HEK293 (cell line): ENCODE measurements at regions not wholly inside any gene's neighbourhood (a gene's known extent, or its start where the extent isn't known, plus 50 kb on each side); places are given as distances from the start of the nearest gene placed in this dataset.

ENCODE experiments used
- CTCF ChIA-PET: fragments of 350-600 bp; formaldehyde crosslinking; extraction: SDS; loops from one replicate; lab custom pipeline; 2021; ENCODE audit warnings: antibody characterized with exemption; lab: Yijun Ruan, JAX
- POLR2A ChIA-PET: fragments of 300-600 bp; formaldehyde crosslinking; extraction: SDS; loops from one replicate; lab custom pipeline; 2020; ENCODE audit warnings: antibody characterized with exemption, inconsistent platforms; lab: Yijun Ruan, JAX
- H3K27ac ChIP-seq: fragments of 200-500 bp; sonication (Bioruptor generic); 2 replicates; pipeline ENCODE4 v1.5.1; 2014; ENCODE audit warnings: low read depth, low read length, control low read depth, inconsistent platforms; ENCODE audit errors: extremely low read depth
- H3K36me3 ChIP-seq, 2 experiments: fragments of 200-500 bp in 1 of 2; sonication (Bioruptor generic) in 1 of 2; 1 replicate in 1 of 2; 2 replicates in 1 of 2; pipeline ENCODE4 v1.5.1; 2014 to 2017; ENCODE audit warnings: inconsistent platforms in 2 of 2, low read length in 2 of 2; ENCODE audit not compliant: control insufficient read depth in 2 of 2, insufficient read depth in 1 of 2
- H3K4me1 ChIP-seq: fragments of 200-500 bp; sonication (Bioruptor generic); 2 replicates; pipeline ENCODE4 v1.5.1; 2014; ENCODE audit warnings: mild to moderate bottlenecking, low read length, inconsistent platforms; ENCODE audit not compliant: control insufficient read depth, insufficient read depth
- H3K4me3 ChIP-seq: 2 replicates; pipeline ENCODE4 v1.5.1; 2011; ENCODE audit warnings: low read depth, mild to moderate bottlenecking, control low read depth, low read length, moderate library complexity
- H3K9me3 ChIP-seq: fragments of 200-500 bp; sonication (Bioruptor generic); 2 replicates; pipeline ENCODE4 v1.5.1; 2014; ENCODE audit warnings: low read depth, low read length, inconsistent platforms; ENCODE audit not compliant: control insufficient read depth, insufficient read depth
- BCL6B ChIP-seq: fragments of 450-650 bp; formaldehyde crosslinking; IDR thresholded peaks from 2 replicates; pipeline ENCODE4 v1.5.1; 2017; ENCODE audit warnings: missing biosample characterization, missing genetic modification characterization
- GLI4 ChIP-seq: fragments of 450-650 bp; formaldehyde crosslinking; IDR thresholded peaks from 2 replicates; pipeline ENCODE4 v1.5.1; 2016; ENCODE audit warnings: missing biosample characterization, missing genetic modification characterization
- GLIS2 ChIP-seq: fragments of 450-650 bp; formaldehyde crosslinking; IDR thresholded peaks from 2 replicates; pipeline ENCODE4 v1.5.1; 2016; ENCODE audit warnings: missing biosample characterization, missing genetic modification characterization
- HOXA7 ChIP-seq: sonication (generic); formaldehyde crosslinking; IDR thresholded peaks from 2 replicates; pipeline ENCODE4 v1.8.1; 2022; ENCODE audit warnings: missing genetic modification reagents, borderline replicate concordance
- KLF10 ChIP-seq: fragments of 450-650 bp; IDR thresholded peaks from 2 replicates; pipeline ENCODE4 v1.5.1; 2018; ENCODE audit warnings: missing biosample characterization, mild to moderate bottlenecking, missing genetic modification characterization
- KLF7 ChIP-seq: fragments of 450-650 bp; formaldehyde crosslinking; IDR thresholded peaks from 2 replicates; pipeline ENCODE4 v1.5.1; 2016; ENCODE audit warnings: missing biosample characterization, missing genetic modification characterization, borderline replicate concordance
- PRDM6 ChIP-seq: fragments of 450-650 bp; formaldehyde crosslinking; IDR thresholded peaks from 2 replicates; pipeline ENCODE4 v1.5.1; 2017; ENCODE audit warnings: missing biosample characterization, missing genetic modification characterization
- ZBTB1 ChIP-seq: fragments of 450-650 bp; formaldehyde crosslinking; IDR thresholded peaks from 2 replicates; pipeline ENCODE4 v1.5.1; 2016; ENCODE audit warnings: missing biosample characterization, missing genetic modification characterization
- ZBTB21 ChIP-seq: fragments of 450-650 bp; formaldehyde crosslinking; IDR thresholded peaks from 2 replicates; pipeline ENCODE4 v1.5.1; 2017; ENCODE audit warnings: missing biosample characterization, missing genetic modification characterization
- ZBTB48 ChIP-seq: fragments of 450-650 bp; formaldehyde crosslinking; IDR thresholded peaks from 2 replicates; pipeline ENCODE4 v1.5.1; 2016; ENCODE audit warnings: missing biosample characterization, missing genetic modification characterization
- ZBTB49 ChIP-seq: fragments of 450-650 bp; formaldehyde crosslinking; IDR thresholded peaks from 2 replicates; pipeline ENCODE4 v1.5.1; 2016; ENCODE audit warnings: missing biosample characterization, missing genetic modification characterization, low read depth
- ZNF184 ChIP-seq: fragments of 450-650 bp; IDR thresholded peaks from 2 replicates; pipeline ENCODE4 v1.5.1; 2018; ENCODE audit warnings: missing biosample characterization, mild to moderate bottlenecking, missing genetic modification characterization
- ZNF221 ChIP-seq: fragments of 450-650 bp; formaldehyde crosslinking; IDR thresholded peaks from 2 replicates; pipeline ENCODE4 v1.5.1; 2017; ENCODE audit warnings: missing biosample characterization, missing genetic modification characterization, borderline replicate concordance
- ZNF248 ChIP-seq: fragments of 450-650 bp; formaldehyde crosslinking; IDR thresholded peaks from 2 replicates; pipeline ENCODE4 v1.5.1; 2017; ENCODE audit warnings: missing biosample characterization, missing genetic modification characterization
- ZNF335 ChIP-seq: fragments of 450-650 bp; formaldehyde crosslinking; conservative IDR thresholded peaks from 2 replicates; pipeline ENCODE4 v1.5.1; 2016; ENCODE audit warnings: missing biosample characterization, missing genetic modification characterization
- ZNF366 ChIP-seq: fragments of 450-650 bp; formaldehyde crosslinking; conservative IDR thresholded peaks from 2 replicates; pipeline ENCODE4 v1.5.1; 2016; ENCODE audit warnings: missing biosample characterization, missing genetic modification characterization
- ZNF37A ChIP-seq: fragments of 450-650 bp; IDR thresholded peaks from 2 replicates; pipeline ENCODE4 v1.5.1; 2018; ENCODE audit warnings: missing biosample characterization, missing genetic modification characterization
- ZNF501 ChIP-seq: fragments of 450-650 bp; formaldehyde crosslinking; IDR thresholded peaks from 2 replicates; pipeline ENCODE4 v1.5.1; 2016; ENCODE audit warnings: missing biosample characterization, missing genetic modification characterization
- ZNF529 ChIP-seq: fragments of 450-650 bp; formaldehyde crosslinking; IDR thresholded peaks from 2 replicates; pipeline ENCODE4 v1.5.1; 2017; ENCODE audit warnings: missing genetic modification characterization, missing biosample characterization; ENCODE audit not compliant: insufficient replicate concordance
- ZNF544 ChIP-seq: fragments of 450-650 bp; formaldehyde crosslinking; IDR thresholded peaks from 2 replicates; pipeline ENCODE4 v1.5.0; 2017; ENCODE audit warnings: missing biosample characterization, missing genetic modification characterization
- ZNF549 ChIP-seq: fragments of 450-650 bp; IDR thresholded peaks from 2 replicates; pipeline ENCODE4 v1.5.1; 2018; ENCODE audit warnings: missing biosample characterization, missing genetic modification characterization, mild to moderate bottlenecking, inconsistent platforms, moderate library complexity
- ZNF654 ChIP-seq: fragments of 450-650 bp; formaldehyde crosslinking; IDR thresholded peaks from 2 replicates; pipeline ENCODE4 v1.5.1; 2016; ENCODE audit warnings: low read depth, missing biosample characterization, missing genetic modification characterization
- TF ChIP-seq, protein P1 (sequence below): fragments of 450-650 bp; formaldehyde crosslinking; IDR thresholded peaks from 2 replicates; pipeline ENCODE4 v1.5.1; 2017; ENCODE audit warnings: missing biosample characterization, missing genetic modification characterization
- TF ChIP-seq, protein P2 (sequence below): sonication (generic); formaldehyde crosslinking; IDR thresholded peaks from 2 replicates; pipeline ENCODE4 v1.8.1; 2022; ENCODE audit warnings: mild to moderate bottlenecking, moderate library complexity, missing genetic modification reagents

- TF ChIP-seq ZBTB21 (tag by site-specific recombination) (no peak), ZBTB48 (tag by site-specific recombination) (no peak), ZNF248 (tag by site-specific recombination) (no peak), ZBTB1 (tag by site-specific recombination) (no peak), GLIS2 (tag by site-specific recombination) (no peak), ZNF529 (tag by site-specific recombination) (no peak)
- TF ChIP-seq, protein P1, sequence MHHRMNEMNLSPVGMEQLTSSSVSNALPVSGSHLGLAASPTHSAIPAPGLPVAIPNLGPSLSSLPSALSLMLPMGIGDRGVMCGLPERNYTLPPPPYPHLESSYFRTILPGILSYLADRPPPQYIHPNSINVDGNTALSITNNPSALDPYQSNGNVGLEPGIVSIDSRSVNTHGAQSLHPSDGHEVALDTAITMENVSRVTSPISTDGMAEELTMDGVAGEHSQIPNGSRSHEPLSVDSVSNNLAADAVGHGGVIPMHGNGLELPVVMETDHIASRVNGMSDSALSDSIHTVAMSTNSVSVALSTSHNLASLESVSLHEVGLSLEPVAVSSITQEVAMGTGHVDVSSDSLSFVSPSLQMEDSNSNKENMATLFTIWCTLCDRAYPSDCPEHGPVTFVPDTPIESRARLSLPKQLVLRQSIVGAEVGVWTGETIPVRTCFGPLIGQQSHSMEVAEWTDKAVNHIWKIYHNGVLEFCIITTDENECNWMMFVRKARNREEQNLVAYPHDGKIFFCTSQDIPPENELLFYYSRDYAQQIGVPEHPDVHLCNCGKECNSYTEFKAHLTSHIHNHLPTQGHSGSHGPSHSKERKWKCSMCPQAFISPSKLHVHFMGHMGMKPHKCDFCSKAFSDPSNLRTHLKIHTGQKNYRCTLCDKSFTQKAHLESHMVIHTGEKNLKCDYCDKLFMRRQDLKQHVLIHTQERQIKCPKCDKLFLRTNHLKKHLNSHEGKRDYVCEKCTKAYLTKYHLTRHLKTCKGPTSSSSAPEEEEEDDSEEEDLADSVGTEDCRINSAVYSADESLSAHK = no peak
- H3K27ac ChIP-seq = no peak overlapping the region
- ChIA-PET CTCF (interaction anchor here (0.6 to 2.5 kb wide), 13 partner anchors 14 to 1951 kb away, joined by 3 to 11 read pairs (median 3); no protein-coding TSS in a partner anchor), POLR2A (interaction anchor here (0.7 kb wide), 1 partner anchor 338 kb away, joined by 3 read pairs; no protein-coding TSS in a partner anchor)
- H3K9me3 ChIP-seq = no peaks in the 10 kb centered on the region
- H3K36me3 ChIP-seq = no peaks in the 10 kb centered on the region
- no peak overlapping the region for H3K4me3 ChIP-seq
- no peaks in the 10 kb centered on the region for H3K4me1 ChIP-seq
Observed at GRCh38 chr13:31537052-31537451, 202.3 kb upstream of the RXFP2 start.

- Histone ChIP-seq H3K27ac (no peak overlapping the region), H3K4me3 (no peak overlapping the region), H3K36me3 (no peaks in the 10 kb centered on the region), H3K4me1 (no peaks in the 10 kb centered on the region), H3K9me3 (no peaks in the 10 kb centered on the region)
- POLR2A ChIA-PET = interaction anchor here (0.5 to 0.8 kb wide), 2 partner anchors 64 to 971 kb away, joined by 3 read pairs; no protein-coding TSS in a partner anchor
- CTCF ChIA-PET = interaction anchor here (0.6 to 2.5 kb wide), 21 partner anchors 8 to 343 kb away, joined by 3 to 12 read pairs (median 3); no protein-coding TSS in a partner anchor
- TF ChIP-seq ZNF366 (tag by site-specific recombination) = no peak
- peak; percentile 13; the same call in 1 of the 2 replicates for TF ChIP-seq ZNF654
- 0 out of 2 replicates have a peak, but pooled peaks have one; percentile 37 for TF ChIP-seq ZNF37A (tag by site-specific recombination)
- no peak for TF ChIP-seq ZBTB49 (tag by site-specific recombination)
- TF ChIP-seq ZNF544 (tag by site-specific recombination) = peak; percentile 64; the same call in 1 of the 2 replicates
- no peak for TF ChIP-seq ZNF335 (tag by site-specific recombination)
- TF ChIP-seq HOXA7 (CRISPR knock-in tag) = no peak
- no peak for TF ChIP-seq KLF7
- TF ChIP-seq PRDM6 (tag by site-specific recombination) = 0 out of 2 replicates have a peak, but pooled peaks have one; percentile 10
- TF ChIP-seq GLI4 = no peak
- TF ChIP-seq, protein P2, sequence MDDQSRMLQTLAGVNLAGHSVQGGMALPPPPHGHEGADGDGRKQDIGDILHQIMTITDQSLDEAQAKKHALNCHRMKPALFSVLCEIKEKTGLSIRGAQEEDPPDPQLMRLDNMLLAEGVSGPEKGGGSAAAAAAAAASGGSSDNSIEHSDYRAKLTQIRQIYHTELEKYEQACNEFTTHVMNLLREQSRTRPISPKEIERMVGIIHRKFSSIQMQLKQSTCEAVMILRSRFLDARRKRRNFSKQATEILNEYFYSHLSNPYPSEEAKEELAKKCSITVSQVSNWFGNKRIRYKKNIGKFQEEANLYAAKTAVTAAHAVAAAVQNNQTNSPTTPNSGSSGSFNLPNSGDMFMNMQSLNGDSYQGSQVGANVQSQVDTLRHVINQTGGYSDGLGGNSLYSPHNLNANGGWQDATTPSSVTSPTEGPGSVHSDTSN (CRISPR knock-in tag) = no peak
- TF ChIP-seq ZNF221 (tag by site-specific recombination) = no peak
- TF ChIP-seq ZNF184 (tag by site-specific recombination) = 0 out of 2 replicates have a peak, but pooled peaks have one; percentile 16
- TF ChIP-seq KLF10 (tag by site-specific recombination) = peak; percentile 43; the same call in 1 of the 2 replicates
- TF ChIP-seq ZNF501 (tag by site-specific recombination) = no peak
- TF ChIP-seq BCL6B (tag by site-specific recombination) = peak; percentile 59
- peak; percentile 41; the same call in 1 of the 2 replicates for TF ChIP-seq ZNF549 (tag by site-specific recombination)
Observed at GRCh38 chr13:31538067-31539042, 201.0 kb upstream of the RXFP2 start.
